Testis (tissue), 2 donors: ENCODE measurements at regions not wholly inside any gene's neighbourhood (a gene's known extent, or its start where the extent isn't known, plus 50 kb on each side); places are given as distances from the start of the nearest gene placed in this dataset.

Source experiments
- DNase-seq: peaks from one replicate; pipeline ENCODE4 v3.0.0-alpha.2; 2019
- H3K27ac ChIP-seq, 2 donors: fragments of 200-600 bp; sonication (generic); one replicate each; pipeline ENCODE4 v1.5.1; 2019
- H3K27me3 ChIP-seq: fragments of 200-600 bp; sonication (generic); one replicate; pipeline ENCODE4 v1.5.1; 2019
- H3K36me3 ChIP-seq: fragments of 200-600 bp; sonication (generic); one replicate; pipeline ENCODE4 v1.5.1; 2017; ENCODE audit warnings: low read depth; ENCODE audit errors: missing control alignments
- H3K4me1 ChIP-seq: fragments of 200-600 bp; sonication (generic); one replicate; pipeline ENCODE4 v1.5.1; 2019
- H3K4me3 ChIP-seq, 2 donors: fragments of 200-600 bp; sonication (generic); one replicate each; pipeline ENCODE4 v1.5.1; 2017 to 2019
- H3K9me3 ChIP-seq: fragments of 200-600 bp; sonication (generic); one replicate; pipeline ENCODE4 v1.5.1; 2017
- POLR2A ChIP-seq: fragments of 450-650 bp; IDR thresholded peaks from one replicate; pipeline ENCODE4 v1.6.1; 2017; ENCODE audit warnings: antibody characterized with exemption, mild to moderate bottlenecking, moderate library complexity
- WGBS, 2 donors: methylation state at CpG; one replicate each; pipeline ENCODE4 v1.1.5; 2018; 5-methylcytosine and 5-hydroxymethylcytosine counted together
- intact Hi-C: fragments of 100-400 bp; cut with DNase I; formaldehyde crosslinking; loops from one replicate; pipeline ENCODE4 v1.15.1; 2023; ENCODE audit warnings: low total_unique reads
- TF ChIP-seq, protein P1 (sequence below), 3 experiments: fragments of 450-650 bp in 2 of 3; fragments of 200-600 bp in 1 of 3; sonication (generic) in 1 of 3; IDR thresholded peaks; one replicate each; pipeline ENCODE4 v1.5.1; 2016 to 2019; ENCODE audit warnings: antibody characterized with exemption in 3 of 3, mild to moderate bottlenecking in 2 of 3, moderate library complexity in 1 of 3

- Histone ChIP-seq H3K4me1 (no peaks in the 10 kb centered on the region), H3K36me3 (no peaks in the 10 kb centered on the region), H3K27me3 (no peaks in the 10 kb centered on the region), H3K27ac (no peak overlapping the region), H3K4me3 (no peak overlapping the region), H3K9me3 (no peaks in the 10 kb centered on the region)
- TF ChIP-seq, protein P1, sequence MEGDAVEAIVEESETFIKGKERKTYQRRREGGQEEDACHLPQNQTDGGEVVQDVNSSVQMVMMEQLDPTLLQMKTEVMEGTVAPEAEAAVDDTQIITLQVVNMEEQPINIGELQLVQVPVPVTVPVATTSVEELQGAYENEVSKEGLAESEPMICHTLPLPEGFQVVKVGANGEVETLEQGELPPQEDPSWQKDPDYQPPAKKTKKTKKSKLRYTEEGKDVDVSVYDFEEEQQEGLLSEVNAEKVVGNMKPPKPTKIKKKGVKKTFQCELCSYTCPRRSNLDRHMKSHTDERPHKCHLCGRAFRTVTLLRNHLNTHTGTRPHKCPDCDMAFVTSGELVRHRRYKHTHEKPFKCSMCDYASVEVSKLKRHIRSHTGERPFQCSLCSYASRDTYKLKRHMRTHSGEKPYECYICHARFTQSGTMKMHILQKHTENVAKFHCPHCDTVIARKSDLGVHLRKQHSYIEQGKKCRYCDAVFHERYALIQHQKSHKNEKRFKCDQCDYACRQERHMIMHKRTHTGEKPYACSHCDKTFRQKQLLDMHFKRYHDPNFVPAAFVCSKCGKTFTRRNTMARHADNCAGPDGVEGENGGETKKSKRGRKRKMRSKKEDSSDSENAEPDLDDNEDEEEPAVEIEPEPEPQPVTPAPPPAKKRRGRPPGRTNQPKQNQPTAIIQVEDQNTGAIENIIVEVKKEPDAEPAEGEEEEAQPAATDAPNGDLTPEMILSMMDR (IDR thresholded peaks at IDR 0.05), result no peak
- no peak for TF ChIP-seq POLR2A
- WGBS, 2 donors, result 87 to 91% methylated on average over 8 of the region's 8 CpGs
- DNase-seq, result no peak
- intact Hi-C loops, result no loop called here
Measured at GRCh38 chr10:121096617-121097431, 245.7 kb downstream of the WDR11 start.

DNA sequence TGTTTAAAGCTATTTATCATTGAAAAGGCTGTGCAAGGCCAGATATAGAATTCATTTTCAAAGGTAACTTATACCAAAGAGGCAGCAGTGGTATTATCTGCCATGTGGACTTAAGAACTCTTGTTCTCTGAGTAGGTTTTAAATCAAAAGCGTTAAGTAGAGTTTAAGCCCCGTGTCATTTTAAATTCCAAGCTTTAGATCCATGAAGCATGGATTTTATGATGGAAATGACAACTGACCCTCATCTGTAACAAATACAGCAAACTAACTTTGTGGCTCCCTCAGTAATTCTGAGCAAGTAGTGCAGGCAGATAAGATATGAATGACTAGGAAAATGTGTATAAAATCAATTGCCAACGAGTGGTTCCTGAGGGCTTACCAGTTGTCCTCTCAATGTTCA, 247.0 kb downstream of the WDR11 start:
- Histone ChIP-seq H3K27ac (no peak overlapping the region), H3K36me3 (no peaks in the 10 kb centered on the region), H3K9me3 (no peaks in the 10 kb centered on the region), H3K4me3 (no peak overlapping the region), H3K27me3 (no peaks in the 10 kb centered on the region), H3K4me1 (no peaks in the 10 kb centered on the region)
- 58 to 67% methylated on average over 3 of the region's 3 CpGs for WGBS, 2 donors
- intact Hi-C loops, result no loop called here
- DNase-seq, result no peak
- TF ChIP-seq, protein P1 (IDR thresholded peaks at IDR 0.05), result no peak
- TF ChIP-seq POLR2A, result no peak

DNA sequence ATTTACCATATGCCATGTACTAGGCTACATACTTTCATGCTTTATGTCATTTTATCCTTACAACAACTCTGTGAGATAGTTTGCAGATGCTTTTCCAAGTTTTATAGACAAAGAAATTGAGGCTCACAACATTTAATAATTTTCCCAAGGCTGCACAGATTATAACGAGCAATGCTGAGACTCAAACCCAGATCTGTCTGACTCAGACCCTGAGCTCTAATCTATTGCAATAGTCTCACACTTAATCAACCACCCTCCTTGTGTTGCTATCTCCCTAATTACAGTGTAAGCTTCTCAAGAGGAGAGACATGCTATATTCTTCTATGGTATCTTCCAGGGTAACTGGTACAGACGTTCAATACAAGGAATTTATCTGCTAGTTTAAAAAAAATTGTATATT, 247.6 kb downstream of the WDR11 start:
- DNase-seq, result no peak
- Histone ChIP-seq H3K36me3 (no peaks in the 10 kb centered on the region), H3K4me3 (no peak overlapping the region), H3K27ac (no peak overlapping the region), H3K27me3 (no peaks in the 10 kb centered on the region), H3K9me3 (no peaks in the 10 kb centered on the region), H3K4me1 (no peaks in the 10 kb centered on the region)
- 66 to 70% methylated on average over 2 of the region's 2 CpGs for WGBS, 2 donors
- intact Hi-C loops, result no loop called here
- no peak for TF ChIP-seq POLR2A
- TF ChIP-seq, protein P1 (IDR thresholded peaks at IDR 0.05), result no peak

GRCh38 chr10:121099181-121099580, 248.0 kb downstream of the WDR11 start:
- TF ChIP-seq, protein P1 (IDR thresholded peaks at IDR 0.05), result no peak
- no peaks in the 10 kb centered on the region for H3K9me3 ChIP-seq
- H3K4me1 ChIP-seq, result no peaks in the 10 kb centered on the region
- H3K36me3 ChIP-seq, result no peaks in the 10 kb centered on the region
- H3K4me3 ChIP-seq, result no peak overlapping the region
- intact Hi-C loops, result no loop called here
- no peak overlapping the region for H3K27ac ChIP-seq
- H3K27me3 ChIP-seq, result no peaks in the 10 kb centered on the region
- DNase-seq, result no peak
- WGBS, 2 donors, result 78 to 79% methylated on average over 5 of the region's 5 CpGs

DNA sequence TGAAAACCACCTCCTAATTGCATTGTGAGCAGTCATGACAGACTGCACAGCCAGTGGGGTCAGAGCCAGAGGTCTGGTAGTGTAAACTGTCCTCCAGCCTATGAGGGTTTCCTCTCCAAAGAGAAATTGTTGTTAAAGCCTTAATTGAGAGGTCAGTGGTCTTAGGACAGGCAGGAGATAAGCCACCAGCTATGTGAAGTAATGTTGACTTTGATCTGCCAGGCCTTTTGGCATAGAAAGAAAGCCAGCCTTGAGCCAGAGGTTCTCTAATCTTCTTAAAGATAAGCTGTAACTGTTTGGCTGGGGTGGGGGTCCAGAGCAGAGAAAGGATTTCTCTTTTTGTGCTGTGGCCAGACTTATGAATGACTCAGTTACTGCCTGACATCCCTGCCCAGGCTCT, 248.4 kb downstream of the WDR11 start:
- no peak for DNase-seq
- H3K4me1 ChIP-seq, result no peaks in the 10 kb centered on the region
- H3K27ac ChIP-seq, result no peak overlapping the region
- H3K27me3 ChIP-seq, result no peaks in the 10 kb centered on the region
- TF ChIP-seq POLR2A, result no peak
- TF ChIP-seq, protein P1 (IDR thresholded peaks at IDR 0.05), result no peak
- H3K36me3 ChIP-seq, result no peaks in the 10 kb centered on the region
- intact Hi-C loops, result no loop called here
- no peak overlapping the region for H3K4me3 ChIP-seq
- no peaks in the 10 kb centered on the region for H3K9me3 ChIP-seq
